Suprapubic skin (tissue), 3 donors: ENCODE measurements at regions not wholly inside any gene's neighbourhood (a gene's known extent, or its start where the extent isn't known, plus 50 kb on each side); places are given as distances from the start of the nearest gene placed in this dataset.

Experiments used
- CTCF ChIP-seq, 2 donors: fragments of 200-600 bp in 1 of 2; fragments of 450-650 bp in 1 of 2; sonication (generic) in 1 of 2; IDR thresholded peaks; one replicate each; pipeline ENCODE4 v1.5.1; 2016 to 2019; ENCODE audit warnings: antibody characterized with exemption in 2 of 2, mild to moderate bottlenecking in 1 of 2, moderate library complexity in 1 of 2
- POLR2AphosphoS5 ChIP-seq, 3 donors: sonication (generic); formaldehyde crosslinking; IDR thresholded peaks; one replicate each; pipeline ENCODE4 v1.6.1; 2017; ENCODE audit warnings: antibody characterized with exemption in 3 of 3

GRCh38 chr17:53934931-53935330 lies 112.2 kb downstream of the KIF2B start:
- TF ChIP-seq POLR2AphosphoS5 (IDR thresholded peaks at IDR 0.05) (no peak), CTCF (IDR thresholded peaks at IDR 0.05) (no peak)
